CD4-positive, alpha-beta T cell treated with Interleukin-10 for 1 hour (primary cell): ENCODE measurements at regions not wholly inside any gene's neighbourhood (a gene's known extent, or its start where the extent isn't known, plus 50 kb on each side); places are given as distances from the start of the nearest gene placed in this dataset.
"Not testable (repeated sequence)": the region's sequence is repeated elsewhere in the genome, so short reads cannot be mapped to it uniquely, and the experiment has no call there.

ENCODE experiments used
- DNase-seq: peaks from one replicate; pipeline ENCODE4 v3.0.0-alpha.2; 2020

DNA sequence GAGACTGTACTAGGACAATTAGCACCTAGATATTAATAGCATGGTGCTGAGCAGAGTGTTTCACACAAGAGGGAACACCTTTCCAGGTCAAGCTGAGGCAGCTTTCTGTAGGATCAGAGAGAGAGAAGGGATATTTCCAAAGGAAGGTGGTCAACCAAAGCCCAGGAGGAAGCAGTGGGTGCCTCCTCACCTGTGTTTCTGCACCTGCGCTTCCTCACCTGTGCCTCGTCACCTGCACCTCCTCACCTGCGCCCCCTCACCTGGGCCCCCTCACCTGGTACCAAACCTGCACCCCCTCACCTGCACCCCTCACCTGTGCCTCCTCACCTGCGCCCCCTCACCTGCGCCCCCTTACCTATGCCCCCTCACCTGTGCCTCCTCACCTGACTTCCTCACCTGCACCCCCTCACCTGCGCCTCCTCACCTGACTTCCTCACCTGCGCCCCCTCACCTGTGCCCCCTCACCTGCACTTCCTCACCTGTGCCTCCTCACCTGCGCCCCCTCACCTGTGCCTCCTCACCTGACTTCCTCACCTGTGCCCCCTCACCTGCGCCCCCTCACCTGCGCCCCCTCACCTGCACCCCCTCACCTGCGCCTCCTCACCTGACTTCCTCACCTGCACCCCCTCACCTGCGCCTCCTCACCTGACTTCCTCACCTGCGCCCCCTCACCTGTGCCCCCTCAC, 67.9 kb downstream of the TTLL2 start:
- no peak for DNase-seq

DNA sequence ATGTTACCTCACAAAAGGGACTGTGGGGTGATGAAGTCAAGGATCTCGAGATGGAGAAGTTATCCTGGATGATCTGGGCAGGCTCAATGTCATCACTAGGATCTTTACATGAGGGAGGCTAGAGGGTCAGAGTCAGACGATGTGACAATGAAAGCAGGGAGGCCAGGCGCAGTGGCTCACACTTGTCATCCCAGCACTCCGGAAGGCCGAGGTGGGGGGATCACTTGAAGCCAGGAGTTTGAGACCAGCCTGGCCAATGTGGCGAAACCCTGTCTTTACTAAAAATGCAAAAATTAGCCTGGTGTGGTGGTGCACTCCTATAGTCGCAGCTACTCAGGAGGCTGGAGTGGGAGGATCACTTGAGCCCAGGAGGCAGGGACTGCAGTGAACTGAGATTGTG, 68.8 kb downstream of the TTLL2 start:
- no peak for DNase-seq

GRCh38 chr6:167394339-167394738, 69.5 kb downstream of the TTLL2 start:
- no peak for DNase-seq

DNA sequence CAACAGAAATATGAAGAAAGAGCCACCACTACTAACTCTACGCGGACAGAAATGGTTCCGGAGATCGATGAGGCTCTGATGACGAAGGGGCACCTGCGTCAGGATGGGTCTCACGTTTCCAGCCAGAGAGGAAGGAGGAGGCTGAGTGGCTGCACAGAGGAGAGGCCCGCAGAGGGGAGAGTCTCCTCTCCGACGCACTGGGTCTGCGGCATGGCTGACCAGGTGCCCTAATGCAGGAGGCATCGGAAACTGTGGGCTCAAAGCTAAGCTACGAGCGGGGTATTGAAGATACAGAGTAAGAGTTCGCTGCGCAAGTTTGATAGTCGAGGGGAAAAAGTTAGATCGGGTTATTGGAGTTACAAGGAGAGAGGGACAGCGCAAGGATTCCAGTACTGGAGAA, 69.9 kb downstream of the TTLL2 start:
- no peak for DNase-seq

DNA sequence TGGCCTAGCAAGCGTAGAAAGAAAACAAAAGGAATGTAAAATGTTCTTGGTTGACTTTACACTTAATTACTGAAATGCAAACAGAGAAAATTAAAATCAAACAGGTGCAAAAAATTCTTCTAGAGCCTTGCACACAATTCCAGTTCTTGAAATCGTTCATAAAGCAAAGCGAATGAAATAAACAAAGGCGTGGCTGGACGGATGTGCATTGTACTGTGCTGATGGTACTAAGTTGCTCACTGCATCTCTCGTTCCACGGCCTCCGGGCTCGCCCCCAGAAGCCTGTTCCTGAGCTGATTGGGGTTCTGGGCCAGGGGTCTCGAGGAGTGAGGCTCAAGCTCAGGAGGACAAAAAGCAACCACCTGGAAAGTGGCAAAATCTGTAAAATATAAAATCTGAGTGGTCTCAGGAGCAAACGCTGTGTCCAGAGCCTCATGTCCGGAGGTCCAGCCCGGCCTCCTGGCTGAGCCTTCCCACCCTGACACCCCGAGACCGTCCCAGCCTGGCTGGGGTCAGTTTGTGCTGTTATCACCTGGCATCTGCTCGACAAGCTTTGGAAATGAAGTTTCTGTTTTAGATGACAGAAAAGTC, 71.3 kb downstream of the TTLL2 start:
- no peak for DNase-seq

- no peak for DNase-seq
Observed at GRCh38 chr6:167396659-167397490, 72.0 kb downstream of the TTLL2 start.

DNA sequence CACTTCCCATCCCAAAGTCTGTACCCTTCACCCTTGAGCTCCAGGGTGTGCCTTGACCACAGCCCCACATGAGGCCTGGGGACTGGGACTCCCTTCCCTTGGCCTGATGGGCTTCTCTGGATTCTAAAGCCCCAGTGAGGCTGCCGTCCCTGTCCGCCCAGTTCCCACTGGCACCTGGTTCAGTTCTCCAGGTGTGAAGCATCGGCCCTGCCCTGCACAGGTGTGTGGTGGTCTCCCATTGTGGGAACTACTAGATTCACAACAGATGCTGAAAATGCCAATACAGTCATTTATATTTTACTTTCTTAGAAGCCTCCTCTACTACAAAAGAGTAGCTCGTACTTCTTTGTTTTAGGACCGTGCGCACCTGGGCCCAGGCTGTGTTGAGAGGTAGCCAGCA, 72.8 kb downstream of the TTLL2 start:
- DNase-seq = no peak

DNA sequence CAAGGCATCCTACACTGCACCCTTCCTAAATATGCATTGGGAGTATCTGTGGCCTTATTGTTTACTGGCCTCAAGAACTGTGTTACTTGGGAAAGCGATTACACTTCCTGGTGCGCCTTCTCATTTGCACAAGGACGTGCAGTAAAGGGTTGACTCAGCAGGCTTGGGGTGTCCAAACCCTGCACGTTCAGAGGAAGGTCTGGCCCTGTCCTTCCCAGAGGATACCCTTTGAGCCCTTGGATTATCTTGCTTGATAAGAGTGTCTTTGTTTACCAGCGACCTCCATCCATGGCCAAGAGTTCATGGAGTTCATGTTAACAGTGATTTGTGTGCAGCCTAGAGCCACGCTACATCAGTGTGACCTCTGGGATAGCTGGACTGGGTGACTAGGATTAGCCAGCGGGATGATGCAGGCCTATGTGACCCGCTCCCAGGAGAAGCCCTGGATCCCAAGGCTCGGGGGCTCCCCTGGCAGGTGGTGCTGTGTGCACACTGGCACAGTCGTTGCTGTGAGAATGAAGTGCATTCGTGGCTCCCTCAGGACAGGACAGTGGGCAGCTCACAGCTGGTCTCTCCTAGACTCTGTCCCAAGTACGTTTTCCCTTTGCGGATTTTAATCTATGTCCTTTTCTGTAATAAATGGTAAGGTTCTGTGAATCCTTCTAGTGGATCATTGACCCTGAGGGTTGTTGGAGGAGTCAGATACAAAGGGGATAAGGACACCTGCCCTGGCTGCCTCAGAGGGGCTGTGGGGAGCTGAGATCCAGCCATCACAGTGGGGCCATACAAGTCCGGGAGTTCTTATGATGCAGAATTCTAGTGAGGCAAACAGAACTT, 73.5 kb downstream of the TTLL2 start:
- no peak for DNase-seq

GRCh38 chr6:167399051-167399387, 74.1 kb downstream of the TTLL2 start:
- no peak for DNase-seq

GRCh38 chr6:167399599-167399998, 74.7 kb downstream of the TTLL2 start:
- DNase-seq = no peak

GRCh38 chr6:167400482-167401138, 75.7 kb downstream of the TTLL2 start:
- no peak for DNase-seq

DNA sequence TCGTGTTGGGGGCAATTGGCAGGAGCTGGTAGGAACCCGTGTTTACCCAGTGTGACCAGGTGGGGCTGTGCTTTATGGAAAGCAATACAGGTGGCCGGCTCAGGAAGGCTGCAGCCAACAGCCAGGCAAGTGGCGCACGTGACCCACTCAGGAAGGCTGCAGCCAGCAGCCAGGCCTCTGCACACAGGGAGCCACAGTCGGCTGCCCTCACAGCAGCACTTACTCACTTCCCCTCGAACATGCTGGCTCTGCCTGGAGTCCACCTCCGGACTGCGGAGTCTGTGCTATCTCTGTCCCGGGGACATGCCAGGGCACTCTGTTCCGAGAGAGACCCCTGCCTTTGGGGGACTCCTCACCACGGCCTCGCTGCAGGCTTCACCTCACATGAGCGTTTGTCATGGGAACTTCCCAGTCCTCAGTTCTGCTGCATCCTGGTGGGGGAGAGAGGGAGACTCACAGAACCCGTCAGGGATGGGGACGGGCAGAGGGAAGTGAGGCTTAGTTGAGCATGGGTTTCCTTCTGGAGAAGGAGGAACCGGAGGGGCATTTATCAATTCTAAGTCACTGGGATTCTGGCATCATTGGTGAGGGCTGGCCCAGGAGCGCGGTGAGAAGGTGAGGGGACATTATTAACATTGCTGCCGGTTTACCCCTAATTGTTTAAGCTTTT, 76.8 kb downstream of the TTLL2 start:
- DNase-seq = no peak

- DNase-seq = no peak
Observed at GRCh38 chr6:167402195-167402686, 77.4 kb downstream of the TTLL2 start.

DNA sequence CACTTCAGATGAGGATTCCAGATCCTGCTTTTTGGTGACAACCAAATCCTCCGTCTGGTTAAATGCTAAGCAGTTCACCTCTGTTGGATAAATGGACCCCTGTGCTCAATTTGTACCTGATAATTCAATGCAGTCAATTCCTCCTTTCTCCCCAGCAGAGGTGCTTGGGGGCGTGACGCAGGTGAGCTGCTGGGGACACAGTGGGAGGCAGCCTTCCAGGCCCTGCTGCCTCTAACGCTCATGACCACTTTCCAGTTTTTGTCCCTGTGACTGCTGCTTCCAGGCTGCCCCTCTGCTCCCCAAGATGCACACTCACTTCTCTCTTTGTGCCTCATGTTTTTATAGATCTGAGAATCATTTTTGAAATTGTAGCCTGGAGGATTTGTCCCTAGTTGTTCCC, 78.5 kb downstream of the TTLL2 start:
- DNase-seq = no peak

- no peak for DNase-seq
Observed at GRCh38 chr6:167404385-167405049, 79.6 kb downstream of the TTLL2 start.

- no peak for DNase-seq
Observed at GRCh38 chr6:167405778-167406532, 81.1 kb downstream of the TTLL2 start.

GRCh38 chr6:167406533-167407238, 81.8 kb downstream of the TTLL2 start:
- not testable (repeated sequence) for DNase-seq

DNA sequence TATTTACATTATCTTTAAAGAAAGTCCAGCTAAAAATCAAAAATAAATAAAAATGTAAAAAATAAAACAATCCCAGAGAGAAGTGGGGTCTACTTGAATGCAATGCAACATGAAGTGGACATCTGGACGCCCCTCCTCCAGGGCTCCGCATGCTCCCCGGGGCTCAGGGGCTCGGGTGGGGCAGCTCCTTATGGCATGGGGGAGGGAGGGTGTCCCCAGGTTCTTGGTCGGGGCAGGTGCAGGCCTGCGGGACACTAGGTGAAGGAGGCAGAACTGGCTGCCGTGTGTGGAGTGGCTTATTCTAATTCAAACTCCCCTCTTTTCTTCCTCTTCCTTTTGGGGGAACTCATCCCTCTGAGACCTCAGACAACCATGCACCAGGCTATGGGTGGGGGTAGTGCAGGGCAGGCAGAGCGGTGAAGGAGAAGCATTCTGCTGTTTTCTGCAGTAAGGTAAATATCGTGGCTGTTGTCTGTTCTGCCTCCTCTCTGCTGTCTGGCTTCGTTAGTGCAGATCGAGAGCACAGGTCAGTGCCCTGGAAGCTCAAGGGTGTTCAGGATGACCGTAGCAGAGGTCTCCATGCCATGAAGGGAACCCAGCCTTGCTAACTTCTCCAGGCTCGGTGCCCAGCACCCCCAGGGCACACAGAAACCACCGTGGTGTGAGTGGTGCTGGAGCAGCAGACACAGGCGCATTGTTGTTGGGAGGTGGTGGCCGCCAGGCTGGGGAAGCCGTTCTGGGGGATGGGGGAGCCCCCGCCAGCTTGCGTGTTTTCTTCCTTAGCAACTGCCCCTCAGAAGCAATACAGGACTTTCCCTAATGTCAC, 82.6 kb downstream of the TTLL2 start:
- DNase-seq = no peak
